ENCODE measurements at regions not wholly inside any gene's neighbourhood (a gene's known extent, or its start where the extent isn't known, plus 50 kb on each side); places are given as distances from the start of the nearest gene placed in this dataset.

DNA sequence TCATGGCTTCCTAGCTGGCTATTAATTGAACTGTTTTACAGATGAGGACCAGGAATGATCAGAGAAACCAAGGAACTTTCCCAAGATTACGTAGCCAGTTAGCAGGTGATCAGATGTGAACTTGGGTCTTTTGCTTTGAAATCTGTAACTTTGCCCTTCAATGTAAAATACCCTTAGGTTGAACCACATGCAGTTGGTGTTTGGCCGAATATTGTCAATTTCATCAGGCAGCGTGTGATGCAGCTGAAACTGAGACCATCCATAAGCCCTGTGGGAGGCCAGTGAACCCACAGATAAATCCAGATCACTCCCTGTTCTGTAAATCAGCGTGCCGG is 150.8 kb downstream of the ETS2 start:
- TF ChIP-seq, protein P1, sequence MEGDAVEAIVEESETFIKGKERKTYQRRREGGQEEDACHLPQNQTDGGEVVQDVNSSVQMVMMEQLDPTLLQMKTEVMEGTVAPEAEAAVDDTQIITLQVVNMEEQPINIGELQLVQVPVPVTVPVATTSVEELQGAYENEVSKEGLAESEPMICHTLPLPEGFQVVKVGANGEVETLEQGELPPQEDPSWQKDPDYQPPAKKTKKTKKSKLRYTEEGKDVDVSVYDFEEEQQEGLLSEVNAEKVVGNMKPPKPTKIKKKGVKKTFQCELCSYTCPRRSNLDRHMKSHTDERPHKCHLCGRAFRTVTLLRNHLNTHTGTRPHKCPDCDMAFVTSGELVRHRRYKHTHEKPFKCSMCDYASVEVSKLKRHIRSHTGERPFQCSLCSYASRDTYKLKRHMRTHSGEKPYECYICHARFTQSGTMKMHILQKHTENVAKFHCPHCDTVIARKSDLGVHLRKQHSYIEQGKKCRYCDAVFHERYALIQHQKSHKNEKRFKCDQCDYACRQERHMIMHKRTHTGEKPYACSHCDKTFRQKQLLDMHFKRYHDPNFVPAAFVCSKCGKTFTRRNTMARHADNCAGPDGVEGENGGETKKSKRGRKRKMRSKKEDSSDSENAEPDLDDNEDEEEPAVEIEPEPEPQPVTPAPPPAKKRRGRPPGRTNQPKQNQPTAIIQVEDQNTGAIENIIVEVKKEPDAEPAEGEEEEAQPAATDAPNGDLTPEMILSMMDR (IDR thresholded peaks at IDR 0.05; ENCODE audit: poor library complexity), result no peak
- TF ChIP-seq EZH2 (IDR thresholded peaks at IDR 0.05; ENCODE audit: borderline replicate concordance), result no peak
